Stomach (tissue), 4 donors: ENCODE measurements at regions not wholly inside any gene's neighbourhood (a gene's known extent, or its start where the extent isn't known, plus 50 kb on each side); places are given as distances from the start of the nearest gene placed in this dataset.

Experiments
- CTCF ChIP-seq, 7 experiments: fragments of 450-650 bp in 4 of 7; fragments of 200-600 bp in 3 of 7; sonication (generic) in 3 of 7; IDR thresholded peaks; one replicate each; pipeline ENCODE4 v1.5.1; 2016 to 2019; ENCODE audit warnings: antibody characterized with exemption in 7 of 7, control low read depth in 2 of 7, mild to moderate bottlenecking in 1 of 7
- POLR2AphosphoS5 ChIP-seq, 3 donors: sonication (generic); formaldehyde crosslinking; IDR thresholded peaks; one replicate each; pipeline ENCODE4 v1.6.1; 2016; ENCODE audit warnings: antibody characterized with exemption in 3 of 3

GRCh38 chr13:80001510-80001842 is 339.4 kb downstream of the SPRY2 start:
- TF ChIP-seq CTCF (IDR thresholded peaks at IDR 0.05) (no peak), POLR2AphosphoS5 (IDR thresholded peaks at IDR 0.05) (no peak)
